T-cell (primary cell): ENCODE measurements at regions not wholly inside any gene's neighbourhood (a gene's known extent, or its start where the extent isn't known, plus 50 kb on each side); places are given as distances from the start of the nearest gene placed in this dataset.

Experiments used
- ATAC-seq, 4 experiments: fragments of 200-7000 bp in 3 of 4; fragments of 150-1000 bp in 1 of 4; cut with Tn5 transposase; replicated peaks in 1 of 4; 1 replicate in 3 of 4; 2 replicates in 1 of 4; pipeline ENCODE4 v1.10.0; 2021; ENCODE audit warnings: moderate library complexity in 3 of 4, mild to moderate bottlenecking in 2 of 4, moderate number of reproducible peaks in 1 of 4
- CTCF ChIA-PET, 2 donors: fragments of 300-600 bp; sonication (Branson Sonifier 250); formaldehyde crosslinking; loops; one replicate each; lab custom pipeline; 2022; ENCODE audit warnings: antibody characterized with exemption in 2 of 2; lab: Charles Lee
- POLR2A ChIA-PET, 2 donors: fragments of 300-600 bp; sonication (Branson Sonifier 250); formaldehyde crosslinking; loops; one replicate each; lab custom pipeline; 2022; ENCODE audit warnings: antibody characterized with exemption in 2 of 2; lab: Charles Lee
- DNase-seq, 35 experiments: peaks; one replicate each; pipeline versions ENCODE4 v3.0.0 to v3.0.0-alpha.2; 2013 to 2023
- H3K27ac ChIP-seq: one replicate; pipeline ENCODE4 v1.5.1; 2013; ENCODE audit warnings: low read length
- H3K27me3 ChIP-seq, 2 experiments: replicated peaks in 1 of 2; 1 replicate in 1 of 2; 2 replicates in 1 of 2; pipeline versions ENCODE4 v1.6.1 to v1.7.0; 2013; ENCODE audit warnings: low read length in 1 of 2, mixed read lengths in 1 of 2; ENCODE audit not compliant: control insufficient read depth in 2 of 2, insufficient read depth in 2 of 2; ENCODE audit errors: extremely low read depth in 1 of 2
- H3K36me3 ChIP-seq, 2 donors: 1 replicate in 1 of 2; 2 replicates in 1 of 2; pipeline versions ENCODE4 v1.6.1 to v1.7.0; 2013; ENCODE audit warnings: low read length in 1 of 2; ENCODE audit not compliant: control insufficient read depth in 2 of 2, insufficient read depth in 1 of 2; ENCODE audit errors: extremely low read depth in 1 of 2
- H3K4me1 ChIP-seq, 2 experiments: 1 replicate in 1 of 2; 2 replicates in 1 of 2; pipeline versions ENCODE4 v1.6.1 to v1.7.0; 2013; ENCODE audit warnings: low read length in 2 of 2, mixed read lengths in 1 of 2; ENCODE audit not compliant: insufficient read depth in 2 of 2, control insufficient read depth in 1 of 2; ENCODE audit errors: extremely low read depth in 1 of 2
- H3K4me3 ChIP-seq, 2 donors: 1 replicate in 1 of 2; 2 replicates in 1 of 2; pipeline versions ENCODE4 v1.5.1 to v1.7.0; 2013; ENCODE audit warnings: mild to moderate bottlenecking in 2 of 2, low read length in 1 of 2, moderate library complexity in 1 of 2; ENCODE audit not compliant: control insufficient read depth in 1 of 2; ENCODE audit errors: extremely low read depth in 1 of 2
- H3K9me3 ChIP-seq: 2 replicates; pipeline ENCODE4 v1.7.0; 2013
- H3K27ac Mint-ChIP-seq, 2 donors: one replicate each; pipeline ENCODE4 v1.8.0; 2020 to 2021; ENCODE audit warnings: mild to moderate bottlenecking in 2 of 2, mixed read lengths in 2 of 2
- H3K27me3 Mint-ChIP-seq, 2 donors: one replicate each; pipeline ENCODE4 v1.8.0; 2021 to 2022; ENCODE audit warnings: mixed read lengths in 2 of 2
- H3K36me3 Mint-ChIP-seq: one replicate; pipeline ENCODE4 v1.8.0; 2021; ENCODE audit warnings: mixed read lengths
- H3K4me1 Mint-ChIP-seq, 3 donors: one replicate each; pipeline ENCODE4 v1.8.0; 2020 to 2022; ENCODE audit warnings: mixed read lengths in 3 of 3, mild to moderate bottlenecking in 1 of 3
- H3K4me3 Mint-ChIP-seq, 3 donors: one replicate each; pipeline ENCODE4 v1.8.0; 2020 to 2022; ENCODE audit warnings: mild to moderate bottlenecking in 3 of 3, mixed read lengths in 3 of 3, moderate library complexity in 3 of 3
- H3K9me3 Mint-ChIP-seq, 3 donors: one replicate each; pipeline ENCODE4 v1.8.0; 2020 to 2022; ENCODE audit warnings: mixed read lengths in 3 of 3
- WGBS: methylation state at CpG from one replicate; pipeline ENCODE4 v1.1.5; 2013; ENCODE audit warnings: missing lambda C conversion rate; ENCODE audit not compliant: insufficient coverage; 5-methylcytosine and 5-hydroxymethylcytosine counted together

DNA sequence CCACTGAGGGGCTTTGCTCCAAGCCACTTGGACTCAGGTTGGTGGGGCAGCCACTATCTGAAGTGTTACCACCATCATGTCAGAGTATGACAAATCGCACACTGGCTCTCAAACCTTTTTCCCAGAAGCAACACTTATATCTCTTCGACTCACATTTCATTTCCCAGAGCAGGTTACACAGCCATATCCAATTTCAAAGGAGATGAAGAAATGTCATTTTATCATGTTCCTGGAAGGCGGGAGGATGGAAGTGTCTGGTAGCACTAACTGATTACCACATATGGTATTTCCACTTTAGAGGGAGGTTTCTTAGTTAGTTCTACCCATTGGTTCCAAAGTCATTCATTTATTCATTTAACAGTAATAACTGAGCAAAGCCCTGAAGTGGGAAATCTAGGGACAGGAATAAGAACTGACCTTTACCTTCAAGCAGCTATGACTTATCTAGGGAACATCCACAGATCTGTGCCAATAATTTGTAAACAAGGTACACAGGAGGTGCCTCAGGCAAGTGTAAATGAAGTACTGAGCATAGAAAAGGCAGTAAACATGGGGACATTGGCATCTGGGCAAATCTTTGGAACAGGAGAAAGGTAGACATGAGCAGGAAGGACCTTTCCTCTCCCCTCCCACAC is 54.9 kb upstream of the LRRC55 start:
- H3K4me1 Mint-ChIP-seq = no peaks in the 10 kb centered on the region
- ChIA-PET POLR2A (no interaction called here), CTCF (no interaction called here)
- ATAC-seq (no peak), DNase-seq (no peak)
- H3K9me3 Mint-ChIP-seq = peaks cover 0 to 4% (median 0%) of the 10 kb centered on the region in 3 donors
- Histone ChIP-seq H3K27me3 (peaks cover 0 to 14% of the 10 kb centered on the region in 2 experiments), H3K4me1 (no peaks in the 10 kb centered on the region), H3K36me3 (no peaks in the 10 kb centered on the region), H3K4me3 (no peak overlapping the region), H3K27ac (no peak overlapping the region), H3K9me3 (no peaks in the 10 kb centered on the region)
- WGBS = no CpG with 5 or more reads among the region's 3 CpGs
- no peak overlapping the region for H3K27ac Mint-ChIP-seq
- H3K36me3 Mint-ChIP-seq = no peaks in the 10 kb centered on the region
- peaks cover 26 to 53% of the 10 kb centered on the region in 2 donors for H3K27me3 Mint-ChIP-seq
- H3K4me3 Mint-ChIP-seq = no peak overlapping the region

DNA sequence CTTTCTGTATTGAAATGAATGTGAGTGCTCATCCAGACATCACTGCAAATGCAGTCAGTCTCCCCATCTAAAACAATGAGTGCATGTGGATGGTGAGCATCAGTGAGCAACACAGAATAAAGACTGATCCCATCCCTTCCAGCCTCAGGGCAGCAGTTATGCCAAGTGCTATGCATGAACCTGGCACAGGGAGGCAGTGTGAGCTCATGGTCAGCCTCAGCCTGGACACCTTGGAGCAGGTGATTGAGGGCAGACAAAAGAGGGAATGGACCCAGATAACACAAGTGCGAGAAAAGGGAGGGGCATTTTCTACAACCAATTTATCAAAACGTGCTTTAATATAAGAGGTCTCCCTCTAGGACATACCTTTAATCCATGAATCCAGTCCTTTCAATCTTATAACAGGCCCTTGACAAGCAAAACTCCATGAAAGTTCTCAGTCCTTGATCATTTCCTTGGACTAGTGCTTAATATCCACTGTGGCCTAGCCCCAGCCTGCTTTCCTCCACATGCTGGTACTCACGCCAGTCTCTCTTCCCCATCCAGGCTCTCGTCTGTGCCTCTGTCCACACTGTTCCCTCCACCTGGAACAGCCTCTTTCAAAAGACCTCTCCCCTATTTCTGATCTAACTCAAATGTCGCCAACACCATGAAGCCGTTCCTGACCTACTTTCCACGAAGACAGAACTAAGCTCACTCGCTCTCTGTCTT is 50.5 kb upstream of the LRRC55 start:
- 13% methylated on average over 1 of the region's 8 CpGs for WGBS
- POLR2A ChIA-PET = no interaction called here
- CTCF ChIA-PET = no interaction called here

More for the DNA sequence above, 50.5 kb upstream of the LRRC55 start:
- Histone ChIP-seq H3K9me3 (no peaks in the 10 kb centered on the region), H3K4me1 (no peaks in the 10 kb centered on the region), H3K36me3 (no peaks in the 10 kb centered on the region), H3K27ac (no peak overlapping the region), H3K4me3 (no peak overlapping the region), H3K27me3 (peaks cover 0 to 3% of the 10 kb centered on the region in 2 experiments)
- H3K4me3 Mint-ChIP-seq = no peak overlapping the region
- ATAC-seq (no peak), DNase-seq (no peak)
- peaks cover 11 to 33% of the 10 kb centered on the region in 2 donors for H3K27me3 Mint-ChIP-seq
- H3K9me3 Mint-ChIP-seq = peaks cover 0 to 4% (median 0%) of the 10 kb centered on the region in 3 donors
- no peak overlapping the region for H3K27ac Mint-ChIP-seq
- H3K4me1 Mint-ChIP-seq = no peaks in the 10 kb centered on the region
- no peaks in the 10 kb centered on the region for H3K36me3 Mint-ChIP-seq
